ENCODE measurements at regions not wholly inside any gene's neighbourhood (a gene's known extent, or its start where the extent isn't known, plus 50 kb on each side); places are given as distances from the start of the nearest gene placed in this dataset.
"Not testable (repeated sequence)": the region's sequence is repeated elsewhere in the genome, so short reads cannot be mapped to it uniquely, and the experiment has no call there.

GRCh38 chr9:113665756-113666155, 202.2 kb downstream of the RGS3 start:
- no peak for DNase-seq

GRCh38 chr9:113668061-113668460, 204.5 kb downstream of the RGS3 start:
- no peak for DNase-seq

GRCh38 chr9:113669522-113670115, 206.1 kb downstream of the RGS3 start:
- DNase-seq: no peak

- DNase-seq: no peak
These were observed 202.4 kb upstream of the ZNF618 start for GRCh38 chr9:113673726-113674125.

- no peak for DNase-seq
These were observed 201.7 kb upstream of the ZNF618 start for GRCh38 chr9:113674436-113674835.

- no peak for DNase-seq
These were observed 200.6 kb upstream of the ZNF618 start for GRCh38 chr9:113675475-113675941.

GRCh38 chr9:113677057-113677456, 199.1 kb upstream of the ZNF618 start:
- no peak for DNase-seq

- DNase-seq: no peak
These were observed 198.5 kb upstream of the ZNF618 start for GRCh38 chr9:113677569-113677968.

- DNase-seq: no peak
These were observed 197.8 kb upstream of the ZNF618 start for GRCh38 chr9:113678119-113678858.

- DNase-seq: no peak
These were observed 197.3 kb upstream of the ZNF618 start for GRCh38 chr9:113678859-113679256.

- peak; percentile 11 for DNase-seq
These were observed 193.8 kb upstream of the ZNF618 start for GRCh38 chr9:113682297-113682771.

GRCh38 chr9:113685636-113686035, 190.5 kb upstream of the ZNF618 start:
- not testable (repeated sequence) for DNase-seq

GRCh38 chr9:113687107-113687679, 188.9 kb upstream of the ZNF618 start:
- no peak for DNase-seq

GRCh38 chr9:113687680-113688371, 188.3 kb upstream of the ZNF618 start:
- peak; percentile 10 for DNase-seq

GRCh38 chr9:113690055-113690740, 185.9 kb upstream of the ZNF618 start:
- no peak for DNase-seq

GRCh38 chr9:113692256-113692655, 183.9 kb upstream of the ZNF618 start:
- DNase-seq: no peak

GRCh38 chr9:113694912-113695311, 181.2 kb upstream of the ZNF618 start:
- no peak for DNase-seq

GRCh38 chr9:113695440-113695851, 180.7 kb upstream of the ZNF618 start:
- DNase-seq: no peak

- no peak for DNase-seq
These were observed 180.2 kb upstream of the ZNF618 start for GRCh38 chr9:113695901-113696300.

- DNase-seq: no peak
These were observed 174.0 kb upstream of the ZNF618 start for GRCh38 chr9:113701774-113702755.

GRCh38 chr9:113705306-113705927, 170.7 kb upstream of the ZNF618 start:
- DNase-seq: no peak

Measured in NCI-H1105 (cell line).